ENCODE measurements at regions not wholly inside any gene's neighbourhood (a gene's known extent, or its start where the extent isn't known, plus 50 kb on each side); places are given as distances from the start of the nearest gene placed in this dataset.
"Not testable (repeated sequence)": the region's sequence is repeated elsewhere in the genome, so short reads cannot be mapped to it uniquely, and the experiment has no call there.

DNA sequence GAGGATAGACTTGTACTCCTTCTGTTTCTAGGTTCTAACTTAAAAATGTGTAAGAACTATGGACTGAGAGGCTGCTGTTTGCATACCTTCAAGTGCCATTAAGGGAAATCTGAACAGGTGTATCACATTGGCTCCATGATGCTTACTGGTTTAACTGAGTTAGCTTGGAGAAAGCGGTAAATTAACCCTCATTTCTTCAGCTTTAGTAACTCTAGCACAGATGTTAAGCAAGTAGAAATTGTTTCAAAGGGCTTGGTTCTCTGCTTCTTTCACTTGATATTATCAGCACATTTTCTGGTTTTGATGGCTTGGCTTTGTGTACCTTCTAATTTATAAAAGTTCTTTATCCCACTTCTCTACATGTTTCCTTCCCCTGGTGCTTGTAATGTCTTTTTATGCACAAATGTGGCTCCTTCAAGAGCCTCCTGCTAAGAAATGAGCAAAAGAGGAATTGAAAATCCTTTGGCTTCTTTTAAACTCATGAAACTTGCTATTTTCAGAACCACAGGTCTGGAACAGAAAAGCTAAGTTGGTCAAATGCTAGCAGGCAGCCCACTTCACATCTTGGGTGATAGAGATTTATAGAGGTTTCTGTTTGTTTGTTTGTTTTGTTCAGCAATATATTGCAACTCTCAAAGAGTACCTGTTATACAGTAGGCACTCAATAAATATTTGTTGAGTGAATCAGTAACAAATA lies 249.9 kb upstream of the THUMPD2 start:
- intact Hi-C loops (cut with DNase I), result no loop called here
- Histone ChIP-seq H3K4me3 (no peak overlapping the region), H3K27ac (no peak overlapping the region), H3K27me3 (no peaks in the 10 kb centered on the region), H3K4me1 (peaks cover 0 to 6% (median 0%) of the 10 kb centered on the region in 9 donors), H3K9me3 (peaks cover 0 to 7% (median 0%) of the 10 kb centered on the region in 11 donors), H3K36me3 (no peaks in the 10 kb centered on the region)
- ATAC-seq, result no peak
- 91 to 94% methylated on average over 1 of the region's 1 CpG for WGBS, 2 donors
- no peak for DNase-seq
- TF ChIP-seq CTCF (IDR thresholded peaks at IDR 0.05), result no peak

DNA sequence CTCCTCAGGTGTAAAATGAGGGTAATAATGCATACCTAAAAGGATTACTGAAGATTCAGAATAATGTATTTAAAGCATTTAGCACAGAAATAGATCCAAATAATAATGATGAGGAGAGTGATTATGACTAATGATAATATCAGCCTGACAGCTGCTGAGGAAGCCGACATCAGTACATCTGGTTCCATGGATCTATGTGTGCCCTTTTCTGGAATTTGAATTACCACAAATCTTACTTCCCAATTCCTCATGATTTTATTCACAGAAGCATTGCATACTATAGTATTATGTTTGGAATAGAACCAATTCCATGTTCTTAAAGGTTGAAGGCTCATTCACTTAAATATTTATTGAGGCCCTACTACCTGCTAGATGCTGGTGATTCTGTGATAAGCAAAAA lies 248.9 kb upstream of the THUMPD2 start:
- 85 to 92% methylated on average over 1 of the region's 1 CpG for WGBS, 2 donors
- H3K27me3 ChIP-seq, result no peaks in the 10 kb centered on the region
- H3K36me3 ChIP-seq, result no peaks in the 10 kb centered on the region
- no peak overlapping the region for H3K27ac ChIP-seq
- H3K9me3 ChIP-seq, result no peaks in the 10 kb centered on the region
- TF ChIP-seq CTCF (IDR thresholded peaks at IDR 0.05), result no peak
- H3K4me3 ChIP-seq, result no peak overlapping the region
- H3K4me1 ChIP-seq, result peaks cover 0 to 6% (median 0%) of the 10 kb centered on the region in 9 donors
- DNase-seq (no peak), ATAC-seq (no peak)
- intact Hi-C loops (cut with DNase I), result no loop called here

DNA sequence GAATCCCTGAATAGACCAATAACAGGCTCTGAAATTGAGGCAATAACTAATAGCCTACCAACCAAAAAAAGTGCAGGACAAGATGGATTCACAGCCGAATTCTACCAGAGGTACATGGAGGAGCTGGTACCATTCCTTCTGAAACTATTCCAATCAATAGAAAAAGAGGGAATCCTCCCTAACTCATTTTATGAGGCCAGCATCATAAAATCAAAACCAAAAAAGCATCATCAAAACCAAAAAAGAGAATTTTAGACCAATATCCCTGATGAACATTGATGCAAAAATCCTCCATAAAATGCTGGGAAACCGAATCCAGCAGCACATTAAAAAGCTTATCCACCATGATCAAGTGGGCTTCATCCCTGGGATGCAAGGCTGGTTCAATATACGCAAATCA lies 246.2 kb upstream of the THUMPD2 start:
- ATAC-seq; H3K4me1 ChIP-seq; H3K27ac ChIP-seq; DNase-seq; H3K36me3 ChIP-seq; H3K27me3 ChIP-seq; H3K4me3 ChIP-seq; intact Hi-C loops (cut with DNase I): not testable (repeated sequence)
- H3K9me3 ChIP-seq, result peaks cover 0 to 21% (median 6%) of the 10 kb centered on the region in 11 donors
- WGBS, 2 donors, result 76 to 82% methylated on average over 2 to 3 of the region's 3 CpGs

DNA sequence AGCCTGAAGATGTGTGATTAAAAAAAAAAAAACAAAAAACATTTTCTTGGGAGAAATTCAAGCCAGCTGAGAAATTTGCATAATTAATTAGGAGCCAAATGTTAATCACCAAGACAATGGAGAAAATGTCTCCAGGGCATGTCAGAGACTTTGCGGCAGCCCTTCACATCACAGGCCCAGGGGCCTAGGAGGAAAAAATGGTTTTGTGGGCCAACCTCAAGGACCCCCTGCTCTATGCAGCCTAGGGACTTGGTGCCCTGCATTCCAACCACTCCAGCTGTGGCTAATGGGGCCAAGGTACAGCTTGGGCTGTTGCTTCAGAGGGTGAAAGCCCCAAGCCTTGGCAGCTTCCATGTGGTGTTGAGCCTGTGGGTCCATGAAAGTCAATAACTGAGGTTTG lies 241.9 kb upstream of the THUMPD2 start:
- DNase-seq (no peak), ATAC-seq (no peak)
- Histone ChIP-seq H3K4me3 (no peak overlapping the region), H3K27ac (no peak overlapping the region), H3K36me3 (no peaks in the 10 kb centered on the region), H3K4me1 (no peaks in the 10 kb centered on the region), H3K9me3 (peaks cover 0 to 26% (median 6%) of the 10 kb centered on the region in 11 donors), H3K27me3 (no peaks in the 10 kb centered on the region)
- WGBS, 2 donors, result 100% methylated on average over 1 of the region's 1 CpG
- intact Hi-C loops (cut with DNase I), result no loop called here
- no peak for TF ChIP-seq CTCF (IDR thresholded peaks at IDR 0.05)

DNA sequence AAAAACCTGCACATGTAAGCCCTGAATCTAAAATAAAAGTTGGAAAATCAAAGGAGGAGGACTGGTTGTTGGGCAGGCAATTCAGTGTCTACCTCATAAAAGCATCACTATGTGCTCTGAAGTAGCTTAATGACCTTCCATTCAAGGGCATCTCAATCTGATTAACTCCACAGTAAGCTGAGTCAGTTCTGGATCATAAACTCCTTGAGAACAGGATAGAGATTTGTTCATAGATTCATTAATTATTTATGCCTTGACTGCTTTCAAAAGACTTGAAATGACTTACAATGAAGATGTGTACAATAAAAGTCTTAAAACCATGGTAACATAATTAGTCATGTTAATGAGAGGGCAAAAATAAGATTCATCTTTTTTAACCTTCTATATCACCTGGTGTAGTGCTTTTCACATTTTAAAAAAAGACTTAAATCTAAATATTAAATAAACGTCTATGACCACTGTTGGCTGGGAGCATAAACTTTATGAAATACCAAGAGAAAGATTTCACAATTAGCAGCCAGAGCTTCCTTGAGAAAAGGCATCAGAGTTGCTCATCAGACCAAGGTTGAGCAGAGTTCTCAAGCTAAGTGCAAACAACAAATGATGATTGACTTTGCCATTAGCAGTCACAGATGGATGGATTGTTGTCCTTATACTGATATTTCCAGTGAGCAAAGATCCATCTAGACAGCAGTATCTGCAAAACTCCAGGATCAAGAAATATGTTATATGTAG lies 237.3 kb upstream of the THUMPD2 start:
- H3K36me3 ChIP-seq, result no peaks in the 10 kb centered on the region
- no peaks in the 10 kb centered on the region for H3K27me3 ChIP-seq
- no peak overlapping the region for H3K4me3 ChIP-seq
- no peak for TF ChIP-seq CTCF (IDR thresholded peaks at IDR 0.05)
- DNase-seq (no peak), ATAC-seq (no peak)
- no peak overlapping the region for H3K27ac ChIP-seq
- WGBS, 2 donors, result 64 to 85% methylated on average over 1 of the region's 1 CpG
- intact Hi-C loops (cut with DNase I), result no loop called here
- no peaks in the 10 kb centered on the region for H3K4me1 ChIP-seq
- H3K9me3 ChIP-seq, result peaks cover 0 to 16% (median 5%) of the 10 kb centered on the region in 11 donors

GRCh38 chr2:40013962-40014361 lies 234.9 kb upstream of the THUMPD2 start:
- ATAC-seq; H3K36me3 ChIP-seq; DNase-seq; H3K4me1 ChIP-seq; H3K4me3 ChIP-seq; H3K27ac ChIP-seq; H3K27me3 ChIP-seq; H3K9me3 ChIP-seq; intact Hi-C loops (cut with DNase I): not testable (repeated sequence)
- WGBS, 2 donors, result 93 to 94% methylated on average over 12 to 14 of the region's 17 CpGs
